ENCODE measurements at regions not wholly inside any gene's neighbourhood (a gene's known extent, or its start where the extent isn't known, plus 50 kb on each side); places are given as distances from the start of the nearest gene placed in this dataset.
A peak's percentile ranks its signal among the peaks of the same experiment; 100 is the strongest.

DNA sequence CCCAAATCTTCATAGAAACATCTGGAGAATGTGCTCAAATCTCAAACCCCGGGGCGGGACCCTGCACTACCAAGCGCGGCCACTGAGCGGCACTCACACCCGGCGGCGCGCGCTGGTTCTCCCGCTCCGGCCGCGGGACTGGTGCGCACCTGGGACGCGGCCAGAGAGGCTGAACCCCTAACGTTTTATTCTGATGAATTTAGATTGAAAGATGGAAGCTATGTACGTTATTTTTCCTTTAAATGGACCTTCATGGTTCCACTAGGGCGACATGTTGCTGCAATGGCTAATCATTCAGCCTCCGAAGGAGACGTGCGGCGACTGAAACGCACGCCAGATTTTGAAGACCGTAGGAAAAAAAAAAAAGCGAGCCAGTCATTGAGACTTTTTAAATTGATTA, 107.0 kb upstream of the INSIG1 start:
- TF ChIP-seq, protein P1, sequence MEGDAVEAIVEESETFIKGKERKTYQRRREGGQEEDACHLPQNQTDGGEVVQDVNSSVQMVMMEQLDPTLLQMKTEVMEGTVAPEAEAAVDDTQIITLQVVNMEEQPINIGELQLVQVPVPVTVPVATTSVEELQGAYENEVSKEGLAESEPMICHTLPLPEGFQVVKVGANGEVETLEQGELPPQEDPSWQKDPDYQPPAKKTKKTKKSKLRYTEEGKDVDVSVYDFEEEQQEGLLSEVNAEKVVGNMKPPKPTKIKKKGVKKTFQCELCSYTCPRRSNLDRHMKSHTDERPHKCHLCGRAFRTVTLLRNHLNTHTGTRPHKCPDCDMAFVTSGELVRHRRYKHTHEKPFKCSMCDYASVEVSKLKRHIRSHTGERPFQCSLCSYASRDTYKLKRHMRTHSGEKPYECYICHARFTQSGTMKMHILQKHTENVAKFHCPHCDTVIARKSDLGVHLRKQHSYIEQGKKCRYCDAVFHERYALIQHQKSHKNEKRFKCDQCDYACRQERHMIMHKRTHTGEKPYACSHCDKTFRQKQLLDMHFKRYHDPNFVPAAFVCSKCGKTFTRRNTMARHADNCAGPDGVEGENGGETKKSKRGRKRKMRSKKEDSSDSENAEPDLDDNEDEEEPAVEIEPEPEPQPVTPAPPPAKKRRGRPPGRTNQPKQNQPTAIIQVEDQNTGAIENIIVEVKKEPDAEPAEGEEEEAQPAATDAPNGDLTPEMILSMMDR (IDR thresholded peaks at IDR 0.05) = peak; percentile 82 to 90 (median 86)
- TF ChIP-seq POLR2AphosphoS5 (IDR thresholded peaks at IDR 0.05) = no peak
